Fibroblast of skin of right quadriceps (primary cell): ENCODE measurements at regions not wholly inside any gene's neighbourhood (a gene's known extent, or its start where the extent isn't known, plus 50 kb on each side); places are given as distances from the start of the nearest gene placed in this dataset.
"Not testable (repeated sequence)": the region's sequence is repeated elsewhere in the genome, so short reads cannot be mapped to it uniquely, and the experiment has no call there.

Experiments used
- DNase-seq: peaks from one replicate; pipeline ENCODE4 v3.0.0-alpha.2; 2013

DNA sequence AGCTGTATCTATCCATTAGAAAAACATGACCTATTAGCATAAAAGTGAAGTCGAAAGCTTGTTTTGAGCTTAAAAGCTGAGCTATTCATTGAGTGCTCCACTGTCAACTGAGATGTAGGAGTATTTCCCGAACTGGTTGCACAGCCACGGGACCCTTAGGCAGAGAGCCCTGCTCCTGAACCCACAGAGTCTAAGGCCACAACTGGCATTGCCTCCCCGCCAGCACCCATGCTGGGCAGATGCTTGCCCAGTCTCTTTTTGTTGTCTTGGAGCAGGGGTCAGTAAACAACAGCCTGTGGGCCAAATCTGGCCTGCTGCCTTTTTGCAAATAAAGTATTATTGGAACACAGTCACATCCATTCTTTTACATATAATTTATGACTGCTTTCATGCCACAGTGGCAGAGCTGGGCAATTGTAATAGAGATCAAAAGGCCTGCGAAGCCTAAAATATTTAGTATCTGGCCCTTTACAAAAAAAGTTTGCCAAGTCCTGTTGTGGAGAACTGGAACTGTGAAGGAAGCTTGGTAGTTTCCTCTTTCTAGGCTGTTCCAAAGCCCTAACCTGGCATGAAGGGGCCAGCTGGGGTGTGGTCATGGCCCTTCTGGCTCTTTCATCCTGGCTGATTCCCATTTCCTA lies 58.4 kb upstream of the WAPL start:
- DNase-seq: no peak

DNA sequence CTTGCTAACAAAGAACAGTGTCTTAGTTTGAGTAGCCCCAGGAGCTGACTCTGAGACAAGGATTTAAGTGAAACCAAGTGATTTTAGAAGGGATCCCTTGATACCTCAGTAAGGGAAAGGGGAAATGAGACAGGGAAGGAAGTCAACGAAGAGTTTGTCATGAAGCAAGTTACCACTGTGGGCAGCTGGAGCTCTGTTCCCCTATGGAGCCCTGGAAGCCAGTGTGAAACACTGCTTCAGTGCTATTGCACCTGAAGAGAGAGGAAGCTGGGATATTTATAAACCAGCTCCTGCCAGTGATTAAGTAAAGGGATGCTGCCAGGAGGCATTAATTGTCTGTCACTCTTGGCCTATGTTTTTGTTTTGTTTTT lies 58.9 kb upstream of the WAPL start:
- DNase-seq: no peak

- no peak for DNase-seq
Measured at GRCh38 chr10:86583983-86584382, 62.4 kb upstream of the WAPL start.

- peak; percentile 49 for DNase-seq
Measured at GRCh38 chr10:86585037-86585929, 63.7 kb upstream of the WAPL start.

DNA sequence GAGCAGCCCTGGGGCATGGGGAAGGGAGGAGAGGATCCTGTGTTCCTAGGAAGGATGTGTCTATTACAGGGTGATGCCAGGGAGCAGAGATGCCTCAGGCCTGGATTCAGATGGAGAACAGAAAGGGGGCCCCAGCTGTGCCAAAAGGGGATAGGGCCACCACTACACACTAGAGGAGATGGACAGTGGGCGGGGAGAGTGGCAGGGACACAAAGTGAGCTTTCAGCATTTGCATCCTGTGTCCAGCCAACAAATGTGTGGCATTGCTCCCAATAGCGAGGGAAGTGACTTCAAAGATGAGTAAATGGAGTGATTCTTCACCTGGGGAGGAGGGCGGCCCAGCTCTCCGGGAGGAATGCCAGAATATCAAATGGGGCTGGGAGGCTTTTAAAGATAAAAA lies 64.9 kb upstream of the WAPL start:
- no peak for DNase-seq

DNA sequence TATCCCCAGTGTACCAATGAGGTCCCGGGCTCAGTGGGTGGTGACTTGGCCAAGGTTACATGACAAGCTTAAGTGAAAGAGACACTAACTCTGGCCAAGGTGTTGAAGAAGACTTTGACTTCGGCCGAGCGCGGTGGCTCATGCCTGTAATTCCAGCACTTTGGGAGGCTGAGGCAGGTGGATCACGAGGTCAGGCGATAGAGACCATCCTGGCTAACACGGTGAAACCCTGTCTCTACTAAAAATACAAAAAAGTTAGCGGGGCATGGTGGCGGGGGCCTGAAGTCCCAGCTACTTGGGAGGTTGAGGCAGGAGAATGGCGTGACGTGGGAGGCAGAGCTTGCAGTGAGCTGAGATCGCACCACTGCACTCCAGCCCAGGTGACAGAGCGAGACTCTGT lies 65.6 kb upstream of the OPN4 start:
- not testable (repeated sequence) for DNase-seq

- DNase-seq: no peak
Measured at GRCh38 chr10:86591436-86591835, 62.9 kb upstream of the OPN4 start.

DNA sequence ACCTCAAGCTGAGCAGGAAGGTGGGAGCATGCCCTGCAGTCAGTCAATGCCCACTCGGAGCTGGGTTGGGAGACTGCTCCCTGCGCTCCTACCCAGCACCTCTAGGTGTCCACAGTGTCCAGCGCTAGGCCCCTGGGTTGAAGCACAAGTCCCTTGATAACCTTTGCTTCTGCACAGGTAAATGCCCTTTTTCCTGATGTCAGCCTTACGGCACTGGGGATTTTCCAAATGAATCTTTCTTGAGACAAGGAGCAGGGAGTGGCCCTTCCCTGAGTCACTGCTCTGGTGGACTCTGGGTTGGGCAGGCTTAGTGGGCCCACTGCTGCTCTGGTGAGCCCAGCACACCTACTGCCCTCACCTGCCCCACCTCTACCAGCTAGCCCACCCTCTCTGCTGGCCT lies 61.9 kb upstream of the OPN4 start:
- no peak for DNase-seq

GRCh38 chr10:86594535-86594934 lies 59.8 kb upstream of the OPN4 start:
- DNase-seq: peak; percentile 46

- no peak for DNase-seq
Measured at GRCh38 chr10:86595496-86595895, 58.9 kb upstream of the OPN4 start.

GRCh38 chr10:86596266-86596665 lies 58.1 kb upstream of the OPN4 start:
- DNase-seq: no peak

GRCh38 chr10:86597306-86597705 lies 57.0 kb upstream of the OPN4 start:
- no peak for DNase-seq

- no peak for DNase-seq
Measured at GRCh38 chr10:86598151-86598550, 56.2 kb upstream of the OPN4 start.

GRCh38 chr10:86599041-86599440 lies 55.3 kb upstream of the OPN4 start:
- no peak for DNase-seq

- DNase-seq: no peak
Measured at GRCh38 chr10:86599729-86600128, 54.6 kb upstream of the OPN4 start.

GRCh38 chr10:86600296-86600695 lies 54.1 kb upstream of the OPN4 start:
- no peak for DNase-seq

- DNase-seq: no peak
Measured at GRCh38 chr10:86601956-86602602, 52.3 kb upstream of the OPN4 start.

GRCh38 chr10:86603256-86603655 lies 51.1 kb upstream of the OPN4 start:
- DNase-seq: no peak
